ENCODE measurements at regions not wholly inside any gene's neighbourhood (a gene's known extent, or its start where the extent isn't known, plus 50 kb on each side); places are given as distances from the start of the nearest gene placed in this dataset.

- no peak for DNase-seq
These were observed 114.4 kb upstream of the POU1F1 start for GRCh38 chr3:87390821-87391220.

GRCh38 chr3:87390353-87390752 lies 114.0 kb upstream of the POU1F1 start:
- no peak for DNase-seq

GRCh38 chr3:87375231-87375682 lies 98.9 kb upstream of the POU1F1 start:
- DNase-seq = no peak

GRCh38 chr3:87370007-87370406 lies 93.6 kb upstream of the POU1F1 start:
- no peak for DNase-seq

- DNase-seq = no peak
These were observed 91.4 kb upstream of the POU1F1 start for GRCh38 chr3:87367736-87368135.

- no peak for DNase-seq
These were observed 87.3 kb upstream of the POU1F1 start for GRCh38 chr3:87363721-87364120.

- no peak for DNase-seq
These were observed 85.6 kb upstream of the POU1F1 start for GRCh38 chr3:87361956-87362355.

- no peak for DNase-seq
These were observed 84.9 kb upstream of the POU1F1 start for GRCh38 chr3:87361271-87361670.

- no peak for DNase-seq
These were observed 83.4 kb upstream of the POU1F1 start for GRCh38 chr3:87359826-87360225.

GRCh38 chr3:87359025-87359424 lies 82.6 kb upstream of the POU1F1 start:
- DNase-seq = no peak

- no peak for DNase-seq
These were observed 81.7 kb upstream of the POU1F1 start for GRCh38 chr3:87358066-87358465.

GRCh38 chr3:87354398-87354797 lies 78.0 kb upstream of the POU1F1 start:
- no peak for DNase-seq

- DNase-seq = no peak
These were observed 75.6 kb upstream of the POU1F1 start for GRCh38 chr3:87351937-87352336.

- no peak for DNase-seq
These were observed 74.2 kb upstream of the POU1F1 start for GRCh38 chr3:87350367-87351199.

- DNase-seq = no peak
These were observed 73.4 kb upstream of the POU1F1 start for GRCh38 chr3:87349833-87350232.

- no peak for DNase-seq
These were observed 60.4 kb upstream of the POU1F1 start for GRCh38 chr3:87336761-87337160.

- DNase-seq = no peak
These were observed 59.5 kb upstream of the POU1F1 start for GRCh38 chr3:87335931-87336330.

- DNase-seq = no peak
These were observed 57.1 kb upstream of the POU1F1 start for GRCh38 chr3:87333393-87333892.

GRCh38 chr3:87332789-87333188 lies 56.4 kb upstream of the POU1F1 start:
- no peak for DNase-seq

- DNase-seq = no peak
These were observed 52.7 kb upstream of the POU1F1 start for GRCh38 chr3:87329065-87329464.

Measured in effector CD8-positive, alpha-beta T cell (primary cell).